ENCODE measurements at regions not wholly inside any gene's neighbourhood (a gene's known extent, or its start where the extent isn't known, plus 50 kb on each side); places are given as distances from the start of the nearest gene placed in this dataset.

- no peak for TF ChIP-seq CTCF (conservative IDR thresholded peaks at IDR 0.05)
- no peak overlapping the region for H3K27ac ChIP-seq
Observed at GRCh38 chr1:88272216-88272615, 411.9 kb upstream of the PKN2 start.

- no peak overlapping the region for H3K27ac ChIP-seq
- no peak for TF ChIP-seq CTCF (conservative IDR thresholded peaks at IDR 0.05)
Observed at GRCh38 chr1:88274431-88274830, 409.6 kb upstream of the PKN2 start.

- no peak for TF ChIP-seq CTCF (conservative IDR thresholded peaks at IDR 0.05)
- no peak overlapping the region for H3K27ac ChIP-seq
Observed at GRCh38 chr1:88275259-88275862, 408.7 kb upstream of the PKN2 start.

- H3K27ac ChIP-seq, result no peak overlapping the region
- no peak for TF ChIP-seq CTCF (conservative IDR thresholded peaks at IDR 0.05)
Observed at GRCh38 chr1:88276163-88276562, 407.9 kb upstream of the PKN2 start.

- no peak for TF ChIP-seq CTCF (conservative IDR thresholded peaks at IDR 0.05)
- H3K27ac ChIP-seq, result no peak overlapping the region
Observed at GRCh38 chr1:88284066-88284465, 400.0 kb upstream of the PKN2 start.

GRCh38 chr1:88284666-88285366 lies 399.3 kb upstream of the PKN2 start:
- no peak for TF ChIP-seq CTCF (conservative IDR thresholded peaks at IDR 0.05)
- H3K27ac ChIP-seq, result no peak overlapping the region

GRCh38 chr1:88286716-88287115 lies 397.4 kb upstream of the PKN2 start:
- TF ChIP-seq CTCF (conservative IDR thresholded peaks at IDR 0.05), result no peak
- H3K27ac ChIP-seq, result no peak overlapping the region
